ENCODE measurements at regions not wholly inside any gene's neighbourhood (a gene's known extent, or its start where the extent isn't known, plus 50 kb on each side); places are given as distances from the start of the nearest gene placed in this dataset.
A peak's percentile ranks its signal among the peaks of the same experiment; 100 is the strongest.
"Not testable (repeated sequence)": the region's sequence is repeated elsewhere in the genome, so short reads cannot be mapped to it uniquely, and the experiment has no call there.

- no peak for DNase-seq
Observed at GRCh38 chr2:171266102-171266501, 105.4 kb upstream of the TLK1 start.

- not testable (repeated sequence) for DNase-seq
Observed at GRCh38 chr2:171261529-171261928, 100.8 kb upstream of the TLK1 start.

DNA sequence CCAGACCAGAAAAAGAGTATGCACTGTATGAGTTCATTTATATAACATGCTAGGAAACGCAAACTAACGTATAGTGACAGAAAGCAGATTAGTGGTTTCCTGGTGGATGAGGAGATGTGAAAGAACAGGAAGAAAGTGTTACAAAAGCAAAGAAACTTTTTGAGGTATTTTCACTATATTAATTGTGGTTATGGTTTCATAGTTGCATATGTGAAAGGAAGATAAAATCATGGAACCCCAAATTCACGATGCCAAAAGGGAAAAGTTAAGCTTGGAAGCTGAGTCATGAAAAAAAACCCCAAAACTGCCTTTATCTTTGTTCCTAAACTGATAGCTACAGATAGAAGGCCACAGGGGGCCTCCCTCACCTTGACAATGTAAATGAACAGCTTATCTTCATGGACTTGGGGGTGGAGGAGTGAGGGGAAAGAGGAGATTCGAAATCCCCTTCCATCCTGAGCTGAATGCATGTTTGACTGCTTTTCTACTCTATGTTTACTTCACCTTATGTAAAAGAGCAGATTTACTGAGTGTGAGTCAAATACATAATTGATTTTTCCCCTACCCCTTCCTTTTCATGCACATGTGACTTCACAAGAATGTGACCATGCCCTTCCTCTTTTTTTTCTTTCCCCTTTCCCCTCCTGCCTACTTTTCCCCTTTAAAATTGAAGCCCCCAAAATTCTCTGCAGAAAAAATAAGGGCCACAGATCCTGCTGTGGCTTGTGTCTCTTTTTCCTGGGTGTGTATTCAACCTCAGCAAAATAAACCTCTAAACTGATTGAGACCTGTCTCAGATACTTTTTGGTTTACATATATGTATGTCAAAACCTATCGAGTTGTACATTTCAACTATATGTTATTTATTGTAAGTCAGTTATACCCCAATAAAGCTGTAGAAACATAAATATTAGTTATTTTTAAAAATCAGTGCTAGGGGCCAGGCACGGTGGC lies 100.1 kb upstream of the TLK1 start:
- peak in 1 of 2 experiments; percentile 33 for DNase-seq

GRCh38 chr2:171254666-171255065 lies 94.0 kb upstream of the TLK1 start:
- no peak for DNase-seq

DNA sequence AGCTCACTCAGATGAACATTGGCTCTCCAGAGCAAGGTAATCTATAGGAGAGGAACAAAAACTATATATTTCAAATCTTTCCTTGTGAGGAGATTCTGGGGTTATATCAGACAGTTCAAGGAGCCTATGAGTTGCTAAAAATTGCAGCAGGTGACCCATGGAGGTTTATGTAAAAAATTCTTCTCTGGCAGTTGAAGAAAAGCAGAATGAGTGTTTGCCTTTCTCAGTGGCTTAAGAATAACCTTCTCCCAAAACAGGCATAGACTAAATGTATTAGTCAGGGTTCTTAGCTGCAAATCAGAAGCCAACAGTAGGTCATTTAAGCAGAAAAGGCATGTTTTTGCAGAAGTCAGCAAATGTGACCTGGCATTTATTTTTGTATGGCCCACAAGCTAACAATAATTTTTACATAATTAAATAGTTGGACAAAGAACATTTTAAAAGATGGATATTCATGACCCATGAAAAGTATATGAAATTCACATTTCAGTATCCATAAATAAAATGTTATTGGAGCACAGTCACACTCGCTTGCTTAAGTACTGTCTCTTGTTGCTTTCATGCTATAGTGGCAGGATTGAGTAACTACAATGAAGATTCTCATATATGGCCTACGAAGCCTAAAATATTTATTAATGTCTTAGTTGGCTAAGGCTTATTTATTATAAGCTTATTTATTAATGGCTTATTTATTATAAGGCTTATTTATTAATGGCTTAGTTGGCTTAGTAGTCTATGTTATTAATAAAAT lies 93.4 kb upstream of the TLK1 start:
- no peak for DNase-seq

DNA sequence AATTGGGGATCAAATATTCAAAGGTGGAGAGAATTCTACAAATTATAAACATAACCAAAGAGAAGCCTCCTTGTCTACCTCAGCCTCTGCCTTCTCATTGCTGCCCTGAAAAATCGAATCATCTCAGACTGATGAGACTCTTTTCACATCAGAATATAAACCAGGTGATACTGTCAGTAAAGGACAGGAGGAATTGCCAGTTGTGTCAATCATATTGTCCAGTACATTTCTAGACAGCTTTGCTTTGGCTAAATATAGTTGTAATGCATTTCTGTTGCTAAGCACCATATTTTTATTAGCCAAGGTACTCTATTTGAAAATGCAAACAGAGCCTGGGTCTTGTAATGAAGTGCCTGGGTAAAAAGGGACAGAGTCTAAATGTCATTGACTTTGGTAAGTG lies 92.6 kb upstream of the TLK1 start:
- no peak for DNase-seq

GRCh38 chr2:171249689-171250088 lies 89.0 kb upstream of the TLK1 start:
- DNase-seq = no peak

GRCh38 chr2:171247741-171248662 lies 87.3 kb upstream of the TLK1 start:
- DNase-seq = peak in 1 of 2 experiments; percentile 33

- DNase-seq = no peak
Observed at GRCh38 chr2:171244970-171245782, 84.5 kb upstream of the TLK1 start.

DNA sequence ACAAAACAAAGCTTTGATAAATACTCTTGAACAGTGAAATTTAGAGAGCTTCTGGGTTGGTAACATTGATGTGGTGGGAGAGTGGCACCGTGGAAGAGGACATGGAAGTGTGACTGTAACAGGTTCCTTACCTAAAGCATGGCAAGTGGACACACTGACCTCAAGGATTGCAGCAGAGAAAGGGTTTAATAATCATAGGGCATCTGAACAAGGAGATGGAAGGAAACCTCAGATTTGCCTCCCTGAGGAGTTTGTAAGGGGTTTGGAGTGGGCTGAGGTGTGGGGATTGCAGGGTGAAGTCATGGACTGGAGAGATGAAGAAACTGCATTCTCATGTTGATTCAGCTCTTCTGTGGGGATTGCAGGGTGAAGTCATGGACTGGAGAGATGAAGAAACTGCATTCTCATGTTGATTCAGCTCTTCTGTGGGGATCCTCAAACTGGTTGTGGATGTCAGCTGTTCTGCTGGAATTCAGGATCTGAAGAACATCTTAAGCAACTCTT lies 83.8 kb upstream of the TLK1 start:
- no peak for DNase-seq

- no peak for DNase-seq
Observed at GRCh38 chr2:171241771-171242170, 81.1 kb upstream of the TLK1 start.

- no peak for DNase-seq
Observed at GRCh38 chr2:171238946-171239345, 78.3 kb upstream of the TLK1 start.

DNA sequence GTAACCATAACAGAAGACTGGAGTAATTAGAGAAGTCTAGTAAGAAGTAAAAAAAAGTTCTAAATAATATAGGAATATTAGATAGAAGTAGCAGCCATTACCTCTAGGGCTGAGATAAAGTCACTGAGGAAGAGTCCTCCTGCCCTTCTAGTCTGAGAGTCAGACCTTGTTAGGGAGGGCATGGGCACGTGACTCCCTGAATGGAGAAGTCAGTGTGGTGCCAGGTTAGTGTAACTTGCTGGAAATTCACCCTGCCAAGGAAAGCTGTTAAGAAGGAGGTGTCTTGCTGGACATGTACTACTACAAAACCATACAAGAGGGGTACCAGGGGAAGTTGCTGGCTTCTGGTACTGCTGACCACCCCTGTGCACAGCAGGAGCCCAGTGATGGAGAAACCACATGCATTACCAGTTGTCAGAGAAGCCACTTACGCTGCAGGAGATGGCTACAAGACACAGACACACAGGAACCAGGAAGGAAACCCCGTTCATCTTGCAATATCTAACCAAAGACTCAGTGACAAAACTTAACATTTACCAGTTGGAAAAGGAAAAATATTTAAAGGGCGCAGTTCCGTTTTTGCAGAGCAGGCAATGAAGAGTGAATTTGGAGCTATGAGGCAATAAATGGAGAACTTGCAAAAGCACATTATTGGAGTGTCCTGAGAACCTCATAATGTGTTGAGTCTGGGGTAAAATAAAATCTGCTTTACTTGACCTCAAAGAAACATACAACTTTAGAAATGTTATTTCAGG lies 77.2 kb upstream of the TLK1 start:
- no peak for DNase-seq

DNA sequence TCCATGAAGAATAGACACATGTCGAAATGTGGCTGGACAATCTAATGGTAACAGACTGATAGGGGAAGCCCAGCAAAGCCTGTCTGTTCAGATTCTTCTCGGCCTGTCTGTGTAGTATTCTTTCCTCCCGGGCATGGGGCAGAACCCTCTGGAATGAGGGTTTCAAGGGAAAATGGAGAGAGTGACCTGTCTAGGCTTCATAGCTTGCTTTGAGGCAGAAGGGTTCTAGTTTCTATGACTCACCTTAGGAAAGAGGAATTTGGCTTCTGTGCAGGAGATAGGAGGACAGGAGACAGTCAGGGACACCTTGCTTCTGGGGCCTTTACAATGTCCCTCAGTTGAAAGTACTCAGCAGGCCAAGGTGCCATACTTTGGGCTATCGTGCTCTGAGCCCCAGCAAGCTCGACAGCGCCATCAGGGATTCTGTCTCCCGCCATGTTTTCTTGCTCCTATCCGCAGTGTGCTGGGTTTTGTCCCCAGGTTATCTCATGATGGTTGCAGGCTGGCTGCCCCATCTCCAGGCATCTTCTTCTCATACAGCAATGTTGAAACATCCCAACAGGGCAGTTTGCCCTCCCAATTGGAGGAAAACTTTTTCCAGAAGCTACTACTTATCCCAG lies 74.7 kb upstream of the TLK1 start:
- DNase-seq = no peak

GRCh38 chr2:171230176-171230575 lies 69.5 kb upstream of the TLK1 start:
- no peak for DNase-seq

GRCh38 chr2:171228826-171229225 lies 68.1 kb upstream of the TLK1 start:
- no peak for DNase-seq

GRCh38 chr2:171227066-171227782 lies 66.5 kb upstream of the TLK1 start:
- no peak for DNase-seq

- no peak for DNase-seq
Observed at GRCh38 chr2:171226461-171226860, 65.8 kb upstream of the TLK1 start.

DNA sequence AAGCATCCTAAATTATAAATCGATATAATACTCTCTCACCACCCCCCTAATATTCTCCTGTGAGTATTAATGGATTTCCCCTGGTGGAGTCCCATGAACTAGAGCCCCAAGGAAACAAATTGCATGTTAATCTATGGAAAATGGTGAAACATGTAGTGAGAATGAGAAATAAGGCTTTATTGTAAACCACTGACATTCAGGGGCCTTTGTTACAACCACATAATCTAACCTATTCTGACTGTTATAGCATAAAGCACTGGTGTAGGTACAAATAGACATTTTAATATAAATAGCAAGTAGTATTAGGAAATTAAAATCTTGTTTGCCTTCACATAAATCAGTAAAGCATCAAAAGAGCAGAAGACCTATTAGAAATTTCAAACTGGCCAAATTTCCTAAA lies 65.3 kb upstream of the TLK1 start:
- no peak for DNase-seq

All from activated T-cell treated with anti-CD3 and anti-CD28 coated beads, Interleukin-2, amount 50 U/mL, for 48 hours (primary cell).